Activated CD8-positive, alpha-beta memory T cell treated with anti-CD3 and anti-CD28 coated beads, Interleukin-2, amount 50 U/mL, for 24 hours (primary cell): ENCODE measurements at regions not wholly inside any gene's neighbourhood (a gene's known extent, or its start where the extent isn't known, plus 50 kb on each side); places are given as distances from the start of the nearest gene placed in this dataset.

Source experiments
- DNase-seq: peaks from one replicate; pipeline ENCODE4 v3.0.0-alpha.2; 2020; ENCODE audit errors: extremely low read depth

DNA sequence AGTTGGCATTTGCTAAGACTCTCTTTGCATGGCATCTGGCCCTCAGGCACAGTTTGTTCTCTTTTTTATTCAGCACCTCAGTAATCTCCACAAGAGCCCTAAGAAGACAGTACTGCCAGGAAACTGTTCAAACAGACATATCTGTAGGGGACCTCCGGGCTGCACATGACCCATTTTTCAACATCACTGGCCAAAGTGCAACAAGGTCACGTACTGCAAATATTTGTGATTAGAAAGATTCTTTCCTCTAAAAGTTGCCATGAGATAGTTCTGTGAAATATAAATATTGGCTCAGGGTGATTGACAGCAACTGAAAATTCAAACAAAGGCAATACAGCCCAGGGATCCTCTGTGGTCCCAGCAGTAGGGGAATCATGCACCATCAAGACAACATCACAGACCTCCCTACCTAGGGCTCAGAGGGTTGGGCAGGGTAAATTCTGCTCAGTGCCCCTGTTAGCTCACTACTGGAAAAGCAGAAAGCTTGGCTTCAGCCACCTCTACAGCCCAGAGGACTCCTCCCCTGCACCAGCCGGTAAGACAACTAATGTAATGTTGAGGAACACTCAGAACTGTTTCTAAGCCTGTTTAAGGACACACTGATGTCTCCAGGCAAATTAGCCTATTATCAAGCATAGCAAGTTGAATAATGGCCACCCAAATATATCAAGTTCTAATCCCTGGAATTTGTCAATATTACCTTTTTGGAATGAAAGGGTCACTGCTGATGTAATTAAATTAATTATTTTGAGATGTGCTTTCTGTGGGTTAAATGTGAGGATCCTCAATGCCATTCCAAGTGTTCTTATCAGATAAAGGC is 117.4 kb upstream of the LPP start:
- DNase-seq: no peak

- no peak for DNase-seq
Observed at GRCh38 chr3:188037195-188037718, 116.7 kb upstream of the LPP start.

GRCh38 chr3:188037965-188038581 is 115.9 kb upstream of the LPP start:
- no peak for DNase-seq

DNA sequence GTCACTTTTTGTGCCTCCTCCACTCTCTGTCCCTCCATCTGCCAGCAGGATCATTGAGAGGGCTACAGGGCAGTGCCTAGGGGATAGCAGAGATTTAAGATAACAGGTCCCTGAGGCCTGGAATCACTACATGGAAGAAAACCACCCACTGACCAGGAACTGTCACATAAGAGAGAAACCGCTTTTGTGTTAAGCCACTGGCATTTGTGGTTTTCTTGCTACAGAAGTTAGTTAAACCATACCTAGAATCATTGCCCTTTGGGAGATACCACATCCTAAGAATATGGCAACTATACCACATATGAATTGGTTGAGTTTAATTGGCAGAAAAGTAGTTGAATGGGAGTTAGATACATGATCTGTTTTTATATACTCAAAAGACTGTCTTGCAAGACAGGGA is 112.8 kb upstream of the LPP start:
- DNase-seq: no peak

GRCh38 chr3:188041895-188042294 is 112.1 kb upstream of the LPP start:
- DNase-seq: no peak

DNA sequence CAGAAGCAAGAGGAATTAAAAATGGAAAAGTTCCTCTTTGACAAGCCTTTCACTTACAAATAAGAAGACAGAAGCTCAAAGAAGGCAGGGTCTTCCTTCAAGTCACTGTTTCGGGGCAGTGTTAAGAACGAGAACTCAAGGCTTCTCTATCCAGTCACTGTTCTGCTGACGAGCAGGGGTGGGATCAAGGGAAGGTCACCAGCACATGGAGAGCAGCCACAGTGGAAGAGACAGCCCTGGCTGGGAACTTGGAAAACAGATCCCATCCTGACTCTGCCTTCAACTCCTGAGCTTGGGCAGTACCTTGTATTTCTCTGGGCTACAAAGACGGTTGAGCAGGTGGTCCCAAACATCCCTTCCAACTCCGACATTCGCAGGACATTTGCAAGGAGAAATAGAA is 111.5 kb upstream of the LPP start:
- DNase-seq: no peak

- no peak for DNase-seq
Observed at GRCh38 chr3:188043891-188044290, 110.1 kb upstream of the LPP start.

- no peak for DNase-seq
Observed at GRCh38 chr3:188046561-188047211, 107.3 kb upstream of the LPP start.

- no peak for DNase-seq
Observed at GRCh38 chr3:188047536-188047935, 106.4 kb upstream of the LPP start.

DNA sequence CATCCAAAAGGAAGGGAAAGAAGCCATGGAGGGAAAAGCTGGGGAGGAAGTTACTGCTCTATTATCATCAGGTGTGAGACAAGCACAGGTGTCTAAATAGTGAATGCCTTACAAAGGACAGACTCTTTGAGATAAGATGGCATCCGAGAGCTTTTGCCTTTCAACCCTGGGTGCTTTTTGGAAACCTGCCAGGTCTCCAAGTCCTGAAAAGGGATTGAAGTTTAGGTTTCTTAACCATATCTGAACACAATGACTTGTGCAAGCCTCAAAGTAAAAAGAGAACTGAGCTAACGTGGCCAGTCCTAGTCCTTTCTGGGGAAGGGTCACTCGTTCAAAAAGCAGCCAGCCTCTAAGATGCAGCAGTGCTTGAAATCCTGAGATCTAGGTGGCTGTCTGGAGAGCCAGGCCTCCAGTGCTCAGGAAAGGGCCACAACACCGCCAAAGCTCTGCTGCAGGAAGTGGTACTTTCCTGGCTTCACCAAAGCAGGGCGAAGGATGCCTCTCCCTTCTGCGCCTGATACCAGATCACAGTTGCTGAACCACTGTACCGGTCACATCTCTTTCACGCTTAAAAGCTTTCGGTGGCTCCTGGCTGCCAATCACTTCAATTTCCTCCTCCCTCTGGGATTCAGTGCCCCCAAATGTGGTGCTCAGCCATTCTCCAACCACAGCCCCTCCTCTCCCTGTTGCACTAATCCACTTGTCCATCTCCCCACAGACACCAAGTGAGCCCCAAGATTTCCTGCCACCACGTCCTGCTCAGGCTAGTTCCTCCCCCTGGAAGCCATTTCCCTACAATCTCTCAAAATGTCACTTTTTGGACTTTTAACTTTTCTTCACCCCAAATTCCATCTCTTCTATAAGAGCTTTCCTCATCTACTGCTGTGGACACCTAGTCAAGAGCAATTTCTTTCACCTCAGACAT is 104.1 kb upstream of the LPP start:
- DNase-seq: no peak

DNA sequence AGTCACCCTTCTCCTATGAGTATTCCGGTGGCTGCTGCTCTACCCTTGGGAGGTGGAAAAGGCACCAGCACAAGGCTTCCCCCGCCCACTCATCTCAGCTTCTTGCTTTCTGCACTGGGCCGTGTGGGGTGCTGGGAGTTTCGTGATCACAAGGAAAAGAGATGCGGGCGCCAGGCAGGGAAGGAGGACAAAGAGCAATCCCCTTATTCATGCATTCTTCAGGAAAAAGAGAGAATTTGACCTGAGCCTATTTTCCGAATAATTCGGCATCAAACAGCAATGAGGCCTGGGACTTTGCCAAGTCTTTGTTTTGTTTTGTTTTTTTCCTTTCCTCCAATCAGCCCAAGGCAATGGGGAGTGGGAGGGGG is 102.2 kb upstream of the LPP start:
- no peak for DNase-seq

GRCh38 chr3:188052169-188053035 is 101.6 kb upstream of the LPP start:
- DNase-seq: no peak

DNA sequence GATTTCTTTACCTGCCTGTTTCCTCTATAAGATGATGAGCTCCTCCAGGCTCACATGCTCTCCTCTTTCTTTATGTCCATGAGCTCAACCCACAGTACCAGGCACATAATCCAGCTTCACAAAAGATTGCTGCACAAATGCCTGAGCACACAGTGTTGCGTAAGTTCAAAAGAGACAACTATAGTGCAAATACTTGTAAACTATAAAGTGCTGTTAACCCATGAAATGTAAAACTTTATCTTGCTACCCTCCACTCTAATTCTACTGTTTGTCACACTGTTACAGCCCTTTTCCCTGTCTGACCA is 101.0 kb upstream of the LPP start:
- DNase-seq: no peak

DNA sequence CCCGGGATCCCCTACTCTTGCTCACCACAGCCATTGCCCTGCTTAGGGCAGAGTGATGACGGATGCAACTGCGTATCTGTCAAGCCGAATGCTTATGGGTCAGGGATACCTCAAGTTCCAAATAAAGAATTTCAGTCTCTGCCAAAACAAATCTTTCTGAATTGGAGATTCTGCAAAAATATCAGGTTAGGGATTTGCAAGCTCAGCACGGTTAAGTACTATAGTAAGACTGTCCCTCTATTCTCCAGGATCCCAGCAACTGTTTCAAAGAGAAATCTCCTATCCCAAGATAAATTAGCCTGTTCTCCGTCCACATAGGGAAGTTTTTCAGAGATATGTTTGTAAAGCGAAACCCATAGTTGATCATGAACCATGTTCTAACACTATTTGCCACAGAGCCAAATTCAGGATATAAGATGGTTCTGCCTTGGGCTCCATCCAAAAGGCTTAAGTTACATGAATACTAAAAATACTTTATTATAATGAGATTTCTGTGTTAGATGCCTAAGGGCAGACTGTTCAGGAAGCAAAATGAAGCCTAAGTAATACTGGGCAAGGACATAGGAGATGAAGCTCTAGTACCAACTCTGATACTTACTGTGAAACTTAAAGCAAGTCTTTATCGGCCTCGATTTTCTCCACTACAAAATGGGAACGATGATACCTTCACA is 100.1 kb upstream of the LPP start:
- no peak for DNase-seq

- no peak for DNase-seq
Observed at GRCh38 chr3:188054541-188054940, 99.4 kb upstream of the LPP start.

DNA sequence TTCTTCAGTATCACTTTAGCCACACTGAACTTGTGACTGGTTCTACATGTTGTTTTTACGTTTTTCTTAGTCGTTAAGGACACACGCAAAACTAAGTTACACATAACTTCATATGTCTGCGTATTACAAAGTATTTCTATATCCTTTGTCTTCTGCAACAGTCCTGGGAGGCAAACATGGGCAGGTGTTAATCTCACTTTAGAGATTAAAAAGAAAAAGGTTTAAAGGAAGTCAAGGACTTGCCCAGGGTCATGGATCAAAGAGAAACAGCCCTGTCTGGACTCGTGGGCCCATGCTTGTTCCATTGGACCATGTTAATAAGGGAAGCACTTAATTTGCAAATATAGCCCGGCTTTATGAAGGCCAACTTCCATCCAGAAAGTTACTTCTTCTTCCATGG is 98.6 kb upstream of the LPP start:
- no peak for DNase-seq

DNA sequence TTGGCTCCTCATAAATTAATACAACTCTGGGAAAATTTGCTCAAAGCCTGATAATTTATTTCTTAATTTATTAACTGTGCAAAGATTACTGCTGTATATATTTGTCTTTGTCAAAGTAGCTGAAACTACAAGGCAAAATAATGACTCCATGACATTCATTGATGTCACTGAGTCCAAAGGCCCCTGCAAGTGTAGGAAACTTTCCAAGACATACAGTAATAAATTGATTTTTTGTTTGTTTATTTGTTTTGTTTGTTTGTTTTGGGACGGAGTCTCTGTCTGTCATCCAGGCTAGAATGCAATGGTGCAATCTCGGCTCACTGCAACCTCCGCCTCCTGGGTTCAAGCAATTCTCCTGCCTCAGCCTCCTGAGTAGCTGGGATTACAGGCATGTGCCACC is 96.8 kb upstream of the LPP start:
- no peak for DNase-seq

- DNase-seq: no peak
Observed at GRCh38 chr3:188058569-188059184, 95.3 kb upstream of the LPP start.

GRCh38 chr3:188059351-188059750 is 94.6 kb upstream of the LPP start:
- no peak for DNase-seq

GRCh38 chr3:188060264-188060835 is 93.6 kb upstream of the LPP start:
- DNase-seq: no peak
